Fibroblast of lung (primary cell): ENCODE measurements at regions not wholly inside any gene's neighbourhood (a gene's known extent, or its start where the extent isn't known, plus 50 kb on each side); places are given as distances from the start of the nearest gene placed in this dataset.

ENCODE experiments used
- DNase-seq, 2 donors: peaks; one replicate each; pipeline versions ENCODE4 v3.0.0 to v3.0.0-alpha.2; 2010; ENCODE audit warnings: low read depth in 2 of 2
- H2AFZ ChIP-seq: 2 replicates; pipeline ENCODE4 v1.5.1; 2012; ENCODE audit warnings: low read length, control low read depth, inconsistent platforms
- H3K27ac ChIP-seq: 2 replicates; pipeline ENCODE4 v1.5.1; 2011; ENCODE audit warnings: low read length, control low read depth; ENCODE audit not compliant: insufficient read depth
- H3K27me3 ChIP-seq: 2 replicates; pipeline ENCODE4 v1.5.1; 2011; ENCODE audit warnings: mild to moderate bottlenecking, low read length; ENCODE audit not compliant: control insufficient read depth, insufficient read depth
- H3K36me3 ChIP-seq: 2 replicates; pipeline ENCODE4 v1.5.1; 2011; ENCODE audit warnings: low read length; ENCODE audit not compliant: control insufficient read depth, insufficient read depth
- H3K4me1 ChIP-seq: 2 replicates; pipeline ENCODE4 v1.5.1; 2011; ENCODE audit warnings: low read length; ENCODE audit not compliant: control insufficient read depth, insufficient read depth; ENCODE audit errors: extremely low read depth
- H3K4me2 ChIP-seq: 2 replicates; pipeline ENCODE4 v1.5.1; 2011; ENCODE audit warnings: low read length, control low read depth; ENCODE audit not compliant: insufficient read depth; ENCODE audit errors: extremely low read depth
- H3K4me3 ChIP-seq, 4 experiments: fragments of 200-600 bp in 1 of 4; sonication (generic) in 1 of 4; replicated peaks in 1 of 4; 2 replicates each; pipeline ENCODE4 v1.5.1; 2011 to 2016; ENCODE audit warnings: low read length in 4 of 4, low read depth in 3 of 4, mild to moderate bottlenecking in 3 of 4, control low read depth in 2 of 4, inconsistent platforms in 1 of 4, mixed read lengths in 1 of 4; ENCODE audit not compliant: insufficient read depth in 1 of 4; ENCODE audit errors: control extremely low read depth in 1 of 4
- H3K79me2 ChIP-seq: 2 replicates; pipeline ENCODE4 v1.5.1; 2012; ENCODE audit warnings: mild to moderate bottlenecking, low read length, inconsistent platforms; ENCODE audit not compliant: control insufficient read depth, insufficient read depth
- H3K9ac ChIP-seq: 2 replicates; pipeline ENCODE4 v1.5.1; 2011; ENCODE audit warnings: mild to moderate bottlenecking, low read length, control low read depth; ENCODE audit not compliant: insufficient read depth
- H3K9me3 ChIP-seq: 2 replicates; pipeline ENCODE4 v1.5.1; 2012; ENCODE audit warnings: low read depth, low read length; ENCODE audit not compliant: control insufficient read depth, insufficient read depth
- H4K20me1 ChIP-seq: 2 replicates; pipeline ENCODE4 v1.5.1; 2011; ENCODE audit warnings: low read length; ENCODE audit not compliant: control insufficient read depth, insufficient read depth; ENCODE audit errors: extremely low read depth
- EZH2 ChIP-seq: IDR thresholded peaks from 2 replicates; pipeline ENCODE4 v1.5.1; 2012; ENCODE audit warnings: low read length, control low read depth, mild to moderate bottlenecking; ENCODE audit errors: missing control alignments
- TF ChIP-seq, protein P1 (sequence below), 2 donors: IDR thresholded peaks in 1 of 2; conservative IDR thresholded peaks in 1 of 2; 1 replicate in 1 of 2; 2 replicates in 1 of 2; pipeline ENCODE4 v1.5.1; 2011 to 2012; ENCODE audit warnings: low read length in 2 of 2, control low read depth in 1 of 2, inconsistent platforms in 1 of 2, low read depth in 1 of 2, mild to moderate bottlenecking in 1 of 2

DNA sequence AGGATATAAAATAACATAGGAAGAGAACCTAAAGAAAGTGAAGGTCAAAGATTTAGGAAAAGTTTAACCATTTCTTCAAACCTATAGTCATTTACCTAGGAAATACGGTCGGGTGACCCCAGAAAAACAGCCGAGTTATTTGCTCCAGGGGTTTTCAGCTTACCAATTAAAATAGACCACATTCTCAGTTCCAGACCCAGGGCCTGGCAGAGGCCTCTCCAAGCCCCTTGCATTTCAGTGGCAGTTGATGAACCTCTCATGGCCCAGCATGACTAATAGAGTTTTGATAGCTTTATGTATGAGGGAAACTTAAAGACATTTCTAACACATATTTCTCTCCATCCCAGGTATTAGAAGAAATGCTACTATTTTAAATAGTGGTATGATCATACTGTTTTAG is 113.5 kb downstream of the OGFRL1 start:
- no peaks in the 10 kb centered on the region for H3K36me3 ChIP-seq
- no peak for TF ChIP-seq EZH2
- TF ChIP-seq, protein P1, sequence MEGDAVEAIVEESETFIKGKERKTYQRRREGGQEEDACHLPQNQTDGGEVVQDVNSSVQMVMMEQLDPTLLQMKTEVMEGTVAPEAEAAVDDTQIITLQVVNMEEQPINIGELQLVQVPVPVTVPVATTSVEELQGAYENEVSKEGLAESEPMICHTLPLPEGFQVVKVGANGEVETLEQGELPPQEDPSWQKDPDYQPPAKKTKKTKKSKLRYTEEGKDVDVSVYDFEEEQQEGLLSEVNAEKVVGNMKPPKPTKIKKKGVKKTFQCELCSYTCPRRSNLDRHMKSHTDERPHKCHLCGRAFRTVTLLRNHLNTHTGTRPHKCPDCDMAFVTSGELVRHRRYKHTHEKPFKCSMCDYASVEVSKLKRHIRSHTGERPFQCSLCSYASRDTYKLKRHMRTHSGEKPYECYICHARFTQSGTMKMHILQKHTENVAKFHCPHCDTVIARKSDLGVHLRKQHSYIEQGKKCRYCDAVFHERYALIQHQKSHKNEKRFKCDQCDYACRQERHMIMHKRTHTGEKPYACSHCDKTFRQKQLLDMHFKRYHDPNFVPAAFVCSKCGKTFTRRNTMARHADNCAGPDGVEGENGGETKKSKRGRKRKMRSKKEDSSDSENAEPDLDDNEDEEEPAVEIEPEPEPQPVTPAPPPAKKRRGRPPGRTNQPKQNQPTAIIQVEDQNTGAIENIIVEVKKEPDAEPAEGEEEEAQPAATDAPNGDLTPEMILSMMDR (conservative IDR thresholded peaks at IDR 0.05 in 1 of 2, IDR thresholded peaks at IDR 0.05 in 1 of 2; ENCODE audit: low read depth in 1 of 2, low read length in 2 of 2): no peak
- no peak overlapping the region for H2AFZ ChIP-seq
- peaks cover 3% of the 10 kb centered on the region for H3K79me2 ChIP-seq
- no peak overlapping the region for H3K4me3 ChIP-seq
- no peaks in the 10 kb centered on the region for H3K9me3 ChIP-seq
- no peaks in the 10 kb centered on the region for H3K27me3 ChIP-seq
- H3K4me2 ChIP-seq: no peak overlapping the region
- peaks cover 7% of the 10 kb centered on the region for H3K4me1 ChIP-seq
- no peak overlapping the region for H3K9ac ChIP-seq
- DNase-seq: no peak
- no peaks in the 10 kb centered on the region for H4K20me1 ChIP-seq
- no peak overlapping the region for H3K27ac ChIP-seq

DNA sequence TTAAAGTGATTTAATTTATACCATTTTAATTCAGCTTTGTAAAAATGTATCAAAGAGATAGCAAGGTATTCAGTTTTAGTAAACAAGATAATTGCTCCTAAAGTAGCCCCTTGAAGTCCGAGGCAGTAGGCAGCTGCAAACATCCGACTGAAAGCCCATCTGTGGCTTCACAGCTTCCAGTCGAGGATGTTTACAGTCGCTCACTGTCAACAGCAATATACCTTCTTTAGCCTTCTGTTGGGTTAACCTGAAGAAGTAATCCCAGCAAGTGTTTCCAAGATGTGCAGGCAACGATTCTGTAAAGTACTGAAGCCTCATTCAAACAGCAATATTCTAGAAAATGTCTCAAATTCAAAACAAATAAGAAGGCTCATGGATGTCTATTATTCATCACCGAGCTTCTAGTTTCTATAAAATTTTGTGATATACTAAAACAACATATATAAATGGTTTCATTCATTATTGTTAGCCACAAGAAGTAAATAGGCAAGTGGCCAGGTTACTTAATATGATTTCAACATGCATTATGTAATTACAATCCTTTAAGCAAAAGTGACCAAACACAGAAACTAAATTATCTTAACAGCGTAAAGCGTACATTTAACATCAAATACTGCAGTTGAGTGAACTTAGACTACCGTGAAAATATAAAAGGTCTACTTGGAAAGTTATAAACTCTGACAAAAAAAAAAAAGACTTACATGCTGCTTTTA is 115.0 kb downstream of the OGFRL1 start:
- peak overlapping the region; percentile 59 for H3K4me2 ChIP-seq
- peak in 1 of 2 donors; percentile 38 for DNase-seq
- H3K4me1 ChIP-seq: peaks cover 9% of the 10 kb centered on the region
- no peaks in the 10 kb centered on the region for H3K36me3 ChIP-seq
- no peaks in the 10 kb centered on the region for H3K27me3 ChIP-seq
- no peak overlapping the region for H3K9ac ChIP-seq
- peaks cover 6% of the 10 kb centered on the region for H3K79me2 ChIP-seq
- H4K20me1 ChIP-seq: no peaks in the 10 kb centered on the region
- H3K27ac ChIP-seq: peak overlapping the region; percentile 69
- H2AFZ ChIP-seq: peak overlapping the region; percentile 20
- no peak for TF ChIP-seq EZH2
- TF ChIP-seq, protein P1 (conservative IDR thresholded peaks at IDR 0.05 in 1 of 2, IDR thresholded peaks at IDR 0.05 in 1 of 2; ENCODE audit: low read depth in 1 of 2, low read length in 2 of 2): no peak
- H3K9me3 ChIP-seq: no peaks in the 10 kb centered on the region
- H3K4me3 ChIP-seq: peak overlapping the region in 3 of 4 experiments; percentile 21 to 31 (median 26)

DNA sequence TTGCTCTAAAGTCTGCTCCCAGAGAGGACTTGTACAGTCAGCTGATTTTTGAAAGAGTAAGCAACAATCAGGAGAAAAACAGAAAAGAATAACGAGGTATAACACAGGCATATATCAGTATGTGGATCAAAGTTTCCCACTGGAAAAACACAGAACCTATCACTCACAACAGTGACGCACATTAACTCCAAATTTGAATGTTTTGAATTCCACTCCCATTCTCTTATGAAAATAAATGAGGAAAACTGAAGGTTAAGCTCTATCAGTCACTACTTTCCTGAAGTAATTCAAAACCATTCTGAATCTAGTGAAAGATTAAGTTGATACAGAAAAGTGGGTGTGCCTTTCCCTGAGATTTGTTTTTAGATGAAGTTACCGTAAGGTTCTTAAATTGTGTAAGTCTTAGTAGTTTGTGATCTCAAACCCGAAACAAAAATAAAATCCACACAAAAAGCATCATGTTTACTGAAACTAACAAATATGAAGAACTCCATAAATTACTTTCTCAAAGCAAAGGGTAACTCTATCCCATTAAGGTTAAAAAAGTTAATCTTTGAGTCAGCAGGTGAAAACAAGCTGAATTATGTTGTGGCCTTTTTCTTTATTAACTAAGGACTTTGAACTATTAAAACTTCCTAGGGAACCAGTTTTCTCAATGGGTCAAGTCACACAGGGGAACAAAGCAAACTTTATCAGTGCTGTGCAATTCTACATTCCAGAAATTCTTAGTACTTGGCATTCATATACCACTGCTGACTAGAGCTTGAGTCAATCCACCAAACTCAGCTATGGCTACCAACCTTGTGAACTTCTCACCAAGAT is 115.7 kb downstream of the OGFRL1 start:
- peak overlapping the region; percentile 59 for H3K4me2 ChIP-seq
- peak overlapping the region; percentile 69 for H3K27ac ChIP-seq
- H3K9me3 ChIP-seq: no peaks in the 10 kb centered on the region
- peak; percentile 64 to 93 for DNase-seq
- no peak overlapping the region for H2AFZ ChIP-seq
- H3K79me2 ChIP-seq: peaks cover 10% of the 10 kb centered on the region
- H3K27me3 ChIP-seq: no peaks in the 10 kb centered on the region
- peak overlapping the region in 2 of 4 experiments; percentile 10 to 21 for H3K4me3 ChIP-seq
- TF ChIP-seq, protein P1 (conservative IDR thresholded peaks at IDR 0.05 in 1 of 2, IDR thresholded peaks at IDR 0.05 in 1 of 2; ENCODE audit: low read depth in 1 of 2, low read length in 2 of 2): no peak
- no peak for TF ChIP-seq EZH2
- no peaks in the 10 kb centered on the region for H3K36me3 ChIP-seq
- H3K9ac ChIP-seq: no peak overlapping the region
- H4K20me1 ChIP-seq: no peaks in the 10 kb centered on the region
- peaks cover 9% of the 10 kb centered on the region for H3K4me1 ChIP-seq
